ENCODE measurements at regions not wholly inside any gene's neighbourhood (a gene's known extent, or its start where the extent isn't known, plus 50 kb on each side); places are given as distances from the start of the nearest gene placed in this dataset.

DNA sequence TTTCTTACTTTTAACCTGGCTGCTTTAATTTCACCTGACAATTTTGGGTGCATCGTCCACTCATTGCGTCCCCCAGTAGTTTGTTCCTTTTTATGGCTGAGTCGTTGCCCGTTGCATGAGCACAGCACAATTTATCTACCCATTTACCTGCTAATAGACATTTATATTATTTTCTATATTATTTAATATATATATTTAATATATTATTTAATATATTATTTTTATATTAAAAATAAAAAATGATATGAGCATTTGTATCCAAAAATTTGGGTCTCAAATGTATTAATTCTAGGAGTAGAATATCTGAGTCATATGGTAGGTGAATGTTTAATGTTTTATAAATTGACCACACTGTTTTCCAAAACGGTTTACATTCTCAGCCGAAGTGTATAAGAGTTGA lies 300.2 kb downstream of the THBS2 start:
- DNase-seq (ENCODE audit: insufficient read length), result no peak
- TF ChIP-seq POLR2A (IDR thresholded peaks at IDR 0.05; ENCODE audit: low read depth, low read length), result no peak
- no peak for FAIRE-seq

DNA sequence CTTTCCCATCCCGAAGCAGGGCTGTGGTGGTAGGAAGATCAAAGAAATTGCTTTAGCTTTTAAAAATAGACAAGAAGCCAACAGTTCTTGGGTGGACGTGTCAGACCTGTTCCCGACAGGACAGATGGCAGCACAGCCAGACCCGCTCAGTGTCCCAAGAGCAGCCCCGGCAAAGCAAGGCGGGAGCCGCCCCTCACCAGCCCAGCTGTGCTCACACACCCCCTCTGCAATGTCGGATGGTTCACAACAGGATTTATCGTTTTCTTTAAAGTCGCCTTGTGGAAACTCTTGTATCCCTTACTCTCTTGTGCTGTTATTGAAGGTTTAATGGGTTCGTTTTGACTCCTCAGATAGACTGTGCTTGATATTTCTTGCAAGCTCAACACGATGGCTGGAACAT lies 302.4 kb downstream of the THBS2 start:
- DNase-seq (ENCODE audit: insufficient read length) (no peak), FAIRE-seq (no peak)
- no peak for TF ChIP-seq POLR2A (IDR thresholded peaks at IDR 0.05; ENCODE audit: low read depth, low read length)
- no peak for TF ChIP-seq TAF1 (IDR thresholded peaks at IDR 0.05; ENCODE audit: borderline replicate concordance, low read depth, low read length)
- TF ChIP-seq POLR2AphosphoS5 (IDR thresholded peaks at IDR 0.05; ENCODE audit: low read depth, low read length), result no peak

DNA sequence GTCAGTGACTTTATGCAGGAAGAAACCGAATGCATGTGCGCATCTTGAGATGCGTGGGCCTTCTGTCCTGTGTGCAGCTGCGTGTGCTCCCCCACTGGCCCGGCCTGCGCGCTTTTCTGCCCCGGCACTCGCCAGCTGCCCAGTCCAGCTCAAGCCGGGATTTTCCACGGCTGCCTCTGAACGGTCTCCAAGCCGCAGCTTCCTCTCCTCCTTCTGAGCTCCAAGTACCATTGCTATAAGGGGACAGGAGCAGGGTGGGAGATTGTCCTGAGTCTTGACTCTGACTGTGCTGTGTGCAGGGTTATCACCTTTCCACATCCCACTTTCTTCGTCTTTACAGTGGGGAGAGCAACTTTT lies 302.8 kb downstream of the THBS2 start:
- no peak for DNase-seq (ENCODE audit: insufficient read length)
- TF ChIP-seq POLR2AphosphoS5 (IDR thresholded peaks at IDR 0.05; ENCODE audit: low read depth, low read length), result no peak
- TF ChIP-seq TAF1 (IDR thresholded peaks at IDR 0.05; ENCODE audit: borderline replicate concordance, low read depth, low read length), result no peak
- no peak for TF ChIP-seq POLR2A (IDR thresholded peaks at IDR 0.05; ENCODE audit: low read depth, low read length)

DNA sequence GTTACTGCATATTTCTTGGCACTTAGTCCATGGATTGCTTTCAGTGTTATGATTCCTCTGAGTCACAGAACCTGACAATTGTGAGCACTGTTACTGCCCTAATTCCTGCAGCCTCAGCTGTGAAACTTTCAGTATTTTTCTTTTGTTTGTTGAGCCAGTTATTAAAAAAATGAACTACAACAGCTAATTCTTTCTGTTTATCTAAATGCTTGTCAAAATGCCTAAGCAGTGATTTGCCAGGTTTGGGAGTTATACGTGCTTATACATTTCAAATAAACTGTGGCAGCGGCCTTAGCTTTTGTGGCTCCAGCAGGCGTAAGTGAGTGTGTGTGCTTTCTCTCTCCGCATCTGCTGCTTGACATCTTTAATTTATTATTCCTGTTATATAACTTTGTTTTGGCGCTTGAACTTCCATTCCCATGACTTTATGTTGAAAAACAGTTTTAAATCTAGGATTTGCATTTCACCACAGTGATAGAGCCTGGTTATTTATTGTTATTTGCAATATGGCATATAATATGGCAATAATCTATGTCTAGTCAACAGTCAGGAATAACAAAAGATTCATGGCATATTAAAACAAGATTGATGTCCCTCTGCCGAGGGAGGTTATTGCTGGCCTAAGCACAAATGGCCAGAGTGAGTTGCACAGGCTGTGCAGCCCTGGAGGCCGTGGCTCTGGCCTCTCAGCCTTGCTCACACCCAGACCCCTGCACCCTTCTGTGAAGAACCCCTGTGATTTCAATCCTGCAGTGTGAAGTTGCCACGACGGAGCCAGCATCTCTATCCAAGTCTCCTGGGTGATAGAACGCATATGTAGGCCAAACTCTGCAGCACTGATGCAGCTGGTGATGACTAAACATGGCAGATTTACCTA lies 303.4 kb downstream of the THBS2 start:
- FAIRE-seq, result no peak
- DNase-seq (ENCODE audit: insufficient read length), result no peak
- TF ChIP-seq TAF1 (IDR thresholded peaks at IDR 0.05; ENCODE audit: borderline replicate concordance, low read depth, low read length), result no peak
- no peak for TF ChIP-seq POLR2AphosphoS5 (IDR thresholded peaks at IDR 0.05; ENCODE audit: low read depth, low read length)
- no peak for TF ChIP-seq POLR2A (IDR thresholded peaks at IDR 0.05; ENCODE audit: low read depth, low read length)

More for the DNA sequence above, 302.8 kb downstream of the THBS2 start:
- FAIRE-seq, result no peak

DNA sequence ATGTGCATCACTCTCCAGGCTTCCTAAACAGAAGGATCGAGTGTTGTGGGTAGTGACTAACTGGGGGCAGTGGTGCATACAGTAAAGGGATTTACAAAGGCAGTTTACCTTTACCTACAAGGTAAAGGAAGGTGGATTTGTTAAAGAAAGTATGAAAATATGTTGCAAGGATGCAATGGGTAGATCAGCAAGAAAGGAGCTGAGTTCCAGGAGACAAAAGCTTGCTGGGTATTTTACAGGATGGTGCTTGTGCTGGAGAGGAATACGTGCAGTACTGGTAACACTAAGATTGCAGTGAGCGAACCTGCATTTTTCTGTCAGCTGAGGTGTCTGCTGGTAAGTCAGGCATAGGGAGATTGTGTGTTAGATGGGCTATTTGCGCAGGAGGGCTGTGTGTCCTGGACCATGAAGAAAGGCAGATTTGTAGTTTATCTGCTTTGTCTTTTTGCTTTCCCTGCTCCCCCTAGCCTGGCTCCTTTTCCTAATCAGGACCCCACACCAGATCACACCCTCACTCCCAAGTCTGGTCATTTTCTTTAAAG lies 304.6 kb downstream of the THBS2 start:
- TF ChIP-seq TAF1 (IDR thresholded peaks at IDR 0.05; ENCODE audit: borderline replicate concordance, low read depth, low read length) (no peak), POLR2A (IDR thresholded peaks at IDR 0.05; ENCODE audit: low read depth, low read length) (no peak), POLR2AphosphoS5 (IDR thresholded peaks at IDR 0.05; ENCODE audit: low read depth, low read length) (no peak)
- DNase-seq (ENCODE audit: insufficient read length), result no peak
- FAIRE-seq, result no peak

DNA sequence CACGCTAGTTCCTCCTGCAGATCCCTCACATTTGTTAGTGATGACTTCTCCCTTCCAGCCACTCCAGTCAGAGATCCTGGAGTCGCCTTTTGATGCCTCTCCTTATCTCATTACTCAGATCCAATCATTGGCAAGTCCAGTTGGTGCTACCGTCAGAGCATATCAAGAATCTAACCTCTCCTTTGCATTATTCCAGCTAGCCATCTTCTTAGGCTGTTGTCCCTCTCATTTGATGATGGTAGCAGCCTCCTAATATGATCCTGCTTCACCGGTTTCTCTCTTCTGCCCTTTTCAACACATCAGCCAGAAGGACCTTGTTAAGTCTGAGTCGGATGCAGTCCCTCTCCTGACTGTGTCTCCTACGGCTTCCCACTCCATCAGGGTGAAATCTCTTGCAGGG lies 305.6 kb downstream of the THBS2 start:
- DNase-seq (ENCODE audit: insufficient read length), result no peak
- no peak for FAIRE-seq
- TF ChIP-seq POLR2AphosphoS5 (IDR thresholded peaks at IDR 0.05; ENCODE audit: low read depth, low read length) (no peak), TAF1 (IDR thresholded peaks at IDR 0.05; ENCODE audit: borderline replicate concordance, low read depth, low read length) (no peak), POLR2A (IDR thresholded peaks at IDR 0.05; ENCODE audit: low read depth, low read length) (no peak)

DNA sequence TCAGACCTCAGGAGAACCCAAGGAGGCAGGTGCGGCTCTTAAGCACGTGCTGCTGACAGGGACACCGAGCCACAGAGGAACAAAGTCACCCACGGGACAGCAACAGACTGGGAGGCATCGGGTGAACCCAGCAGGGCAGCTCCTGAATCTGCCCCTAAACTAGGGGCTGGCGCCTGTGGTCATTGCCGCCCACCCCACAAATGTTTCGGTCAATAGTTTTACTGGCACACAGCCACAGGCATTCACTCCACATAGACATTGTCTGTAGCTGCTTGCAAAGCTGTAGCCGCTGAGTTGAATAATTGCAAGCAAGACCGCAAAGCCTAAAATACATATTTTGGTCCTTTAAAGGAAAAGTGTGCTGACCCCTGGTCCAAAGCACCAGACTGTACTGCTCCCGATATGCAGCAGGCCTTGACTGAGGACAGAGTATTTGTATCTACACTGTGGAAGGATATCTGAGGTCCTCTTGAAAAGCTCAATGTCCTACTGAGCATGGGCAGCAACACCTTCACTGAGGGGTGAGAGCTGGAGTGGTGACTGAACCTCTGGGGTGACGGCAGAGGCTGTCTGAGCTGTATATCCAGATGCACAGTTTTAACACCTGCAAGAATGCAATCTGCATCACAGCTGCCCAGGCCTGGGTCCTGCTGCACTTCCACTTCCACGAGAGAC lies 310.3 kb downstream of the THBS2 start:
- DNase-seq (ENCODE audit: insufficient read length) (no peak), FAIRE-seq (no peak)
- no peak for TF ChIP-seq TAF1 (IDR thresholded peaks at IDR 0.05; ENCODE audit: borderline replicate concordance, low read depth, low read length)
- TF ChIP-seq POLR2A (IDR thresholded peaks at IDR 0.05; ENCODE audit: low read depth, low read length), result no peak
- TF ChIP-seq POLR2AphosphoS5 (IDR thresholded peaks at IDR 0.05; ENCODE audit: low read depth, low read length), result no peak

DNA sequence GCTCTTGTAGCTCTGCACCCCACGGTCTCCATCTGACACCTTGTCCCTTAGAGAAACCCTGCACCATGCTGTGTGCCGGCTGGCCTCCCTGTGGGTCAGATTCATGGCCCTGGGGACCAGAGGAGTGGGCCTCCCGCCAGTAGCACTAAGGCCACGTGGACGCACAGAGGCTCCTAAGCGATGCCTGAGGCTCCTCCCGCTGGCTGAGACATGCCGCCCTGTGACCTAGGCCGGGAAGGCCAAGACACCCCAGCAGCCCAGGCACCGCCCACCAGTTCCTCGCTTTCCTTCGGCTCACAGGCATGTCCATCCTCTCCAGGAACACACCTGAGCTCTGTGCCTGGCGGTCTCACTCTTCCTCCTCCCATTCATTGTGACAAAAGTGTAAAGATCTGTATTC lies 311.0 kb downstream of the THBS2 start:
- no peak for TF ChIP-seq TAF1 (IDR thresholded peaks at IDR 0.05; ENCODE audit: borderline replicate concordance, low read depth, low read length)
- no peak for TF ChIP-seq POLR2AphosphoS5 (IDR thresholded peaks at IDR 0.05; ENCODE audit: low read depth, low read length)
- no peak for TF ChIP-seq POLR2A (IDR thresholded peaks at IDR 0.05; ENCODE audit: low read depth, low read length)
- FAIRE-seq (no peak), DNase-seq (ENCODE audit: insufficient read length) (no peak)

DNA sequence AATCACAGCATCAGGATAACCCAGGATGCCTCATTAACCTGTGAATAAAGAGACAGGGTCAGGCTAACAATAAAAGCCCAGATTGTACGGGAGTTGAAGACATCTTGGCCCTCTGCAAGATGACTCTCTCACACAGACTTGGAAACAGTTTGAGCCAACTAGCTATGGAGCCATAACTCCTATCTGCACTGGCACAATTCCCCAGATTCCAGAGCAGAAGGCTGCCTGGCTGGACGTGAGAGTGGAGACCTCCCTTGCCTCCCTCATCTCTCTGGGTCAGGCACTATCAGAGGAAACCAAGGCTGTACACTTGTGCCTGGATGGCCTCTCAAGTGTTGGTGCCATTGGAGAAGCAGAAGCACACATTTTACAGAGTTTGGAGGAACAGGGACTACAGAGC lies 312.6 kb downstream of the THBS2 start:
- TF ChIP-seq POLR2AphosphoS5 (IDR thresholded peaks at IDR 0.05; ENCODE audit: low read depth, low read length), result no peak
- TF ChIP-seq POLR2A (IDR thresholded peaks at IDR 0.05; ENCODE audit: low read depth, low read length), result no peak
- TF ChIP-seq TAF1 (IDR thresholded peaks at IDR 0.05; ENCODE audit: borderline replicate concordance, low read depth, low read length), result no peak
- no peak for DNase-seq (ENCODE audit: insufficient read length)
- FAIRE-seq, result no peak

DNA sequence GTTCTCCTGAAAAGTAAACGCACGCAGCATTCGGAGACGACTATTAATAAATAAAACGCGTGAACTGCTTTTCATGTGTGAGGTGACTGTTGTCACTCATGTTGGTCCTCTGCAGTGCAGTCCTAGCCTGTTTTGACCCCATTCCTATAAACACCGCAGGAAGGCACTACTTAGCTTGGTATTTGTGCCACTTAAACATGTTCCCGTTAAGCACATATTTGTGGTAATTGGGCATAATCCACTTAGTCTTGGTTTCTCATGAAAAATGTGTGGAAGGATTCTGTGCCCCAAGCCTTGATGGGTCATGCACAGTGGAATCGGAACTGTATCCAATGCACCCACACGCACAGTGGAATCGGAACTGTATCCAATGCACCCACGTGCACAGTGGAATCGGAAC lies 313.9 kb downstream of the THBS2 start:
- TF ChIP-seq POLR2AphosphoS5 (IDR thresholded peaks at IDR 0.05; ENCODE audit: low read depth, low read length) (no peak), TAF1 (IDR thresholded peaks at IDR 0.05; ENCODE audit: borderline replicate concordance, low read depth, low read length) (no peak), POLR2A (IDR thresholded peaks at IDR 0.05; ENCODE audit: low read depth, low read length) (no peak)
- FAIRE-seq (no peak), DNase-seq (ENCODE audit: insufficient read length) (no peak)

DNA sequence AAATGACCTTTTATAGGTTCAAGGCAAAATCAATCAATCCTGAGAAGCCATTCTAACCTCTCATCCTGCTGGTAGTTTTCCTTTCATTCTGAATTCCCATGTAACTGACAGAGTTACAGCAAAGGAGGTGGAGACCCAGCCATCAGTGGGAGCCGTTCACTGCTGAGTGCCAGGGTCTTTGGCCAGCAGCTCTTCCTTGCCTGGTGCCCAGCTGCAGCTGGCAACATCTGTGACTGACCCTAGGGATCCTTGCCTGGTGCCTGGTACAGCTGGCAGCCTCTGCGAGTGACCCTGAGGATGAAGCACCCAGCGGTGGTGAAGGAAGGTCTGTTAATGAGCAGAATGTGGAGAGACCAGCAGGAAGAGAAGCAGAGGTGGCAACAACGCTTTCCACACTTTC lies 314.6 kb downstream of the THBS2 start:
- DNase-seq (ENCODE audit: insufficient read length) (no peak), FAIRE-seq (no peak)
- TF ChIP-seq TAF1 (IDR thresholded peaks at IDR 0.05; ENCODE audit: borderline replicate concordance, low read depth, low read length), result no peak
- no peak for TF ChIP-seq POLR2AphosphoS5 (IDR thresholded peaks at IDR 0.05; ENCODE audit: low read depth, low read length)
- TF ChIP-seq POLR2A (IDR thresholded peaks at IDR 0.05; ENCODE audit: low read depth, low read length), result no peak

DNA sequence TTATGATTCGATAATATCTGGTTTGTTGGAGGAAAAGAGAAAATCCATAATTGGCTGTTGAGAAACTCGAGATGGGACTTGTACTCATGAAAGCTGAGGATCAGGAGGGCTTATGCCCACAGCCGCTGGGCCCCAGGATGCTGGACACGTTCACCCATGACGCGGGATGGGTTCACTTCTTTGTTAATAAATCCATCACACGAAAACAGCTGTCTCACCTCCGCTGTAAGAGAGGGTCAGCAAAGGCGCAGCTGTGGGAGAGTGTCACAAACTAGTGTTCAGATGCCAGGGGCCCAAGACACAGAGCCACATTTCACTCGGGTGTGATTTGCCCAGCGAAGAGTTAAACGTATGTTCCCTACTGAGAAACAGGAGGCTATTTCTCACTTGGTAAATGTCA lies 315.1 kb downstream of the THBS2 start:
- no peak for FAIRE-seq
- TF ChIP-seq TAF1 (IDR thresholded peaks at IDR 0.05; ENCODE audit: borderline replicate concordance, low read depth, low read length) (no peak), POLR2AphosphoS5 (IDR thresholded peaks at IDR 0.05; ENCODE audit: low read depth, low read length) (no peak), POLR2A (IDR thresholded peaks at IDR 0.05; ENCODE audit: low read depth, low read length) (no peak)
- DNase-seq (ENCODE audit: insufficient read length), result no peak

All from GM12892 (cell line).